Stimulated activated CD8-positive, alpha-beta memory T cell treated with anti-CD3 and anti-CD28 coated beads, Interleukin-15, amount 100 ng/mL, for 48 hours (primary cell): ENCODE measurements at regions not wholly inside any gene's neighbourhood (a gene's known extent, or its start where the extent isn't known, plus 50 kb on each side); places are given as distances from the start of the nearest gene placed in this dataset.

Source experiments
- DNase-seq, 2 donors: peaks; one replicate each; pipeline ENCODE4 v3.0.0-alpha.2; 2020; ENCODE audit warnings: low read depth in 2 of 2

GRCh38 chr5:173831196-173831914, 56.8 kb upstream of the CPEB4 start:
- no peak for DNase-seq

- DNase-seq, result no peak
Observed at GRCh38 chr5:173832386-173832785, 55.8 kb upstream of the CPEB4 start.

- DNase-seq, result no peak
Observed at GRCh38 chr5:173833196-173833985, 54.8 kb upstream of the CPEB4 start.

DNA sequence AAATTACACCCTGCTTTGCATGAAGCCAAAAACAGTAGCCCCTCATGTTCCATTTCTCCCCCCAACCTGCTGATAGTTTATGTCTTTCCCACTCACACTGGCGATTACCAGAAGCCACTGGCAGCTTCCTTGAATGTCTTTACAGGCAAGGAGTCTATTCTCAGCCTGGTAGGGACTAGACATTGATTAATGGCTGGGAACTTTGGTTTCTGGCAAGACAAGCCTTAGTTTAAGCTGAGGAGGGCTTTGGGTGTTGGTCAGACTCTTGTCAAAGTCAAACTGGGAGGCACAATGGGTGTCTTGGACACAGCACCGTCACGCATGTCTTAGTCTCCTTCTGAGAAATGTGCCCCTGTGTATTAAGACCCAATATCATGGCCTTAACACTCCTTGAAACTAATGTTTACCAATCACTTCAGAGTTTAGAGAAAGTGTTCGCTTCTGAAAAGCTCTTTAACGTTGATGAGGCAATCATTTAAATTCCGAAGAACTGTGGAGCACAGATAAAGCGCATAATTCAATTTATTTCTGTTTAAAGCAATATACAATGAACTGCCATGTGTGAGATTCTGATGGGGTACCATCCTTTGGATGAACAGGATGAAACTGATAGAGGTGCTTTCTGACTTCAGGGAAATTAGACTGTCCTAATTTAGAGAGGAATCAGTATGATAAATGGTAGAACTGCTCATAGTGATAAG, 53.9 kb upstream of the CPEB4 start:
- DNase-seq, result no peak

DNA sequence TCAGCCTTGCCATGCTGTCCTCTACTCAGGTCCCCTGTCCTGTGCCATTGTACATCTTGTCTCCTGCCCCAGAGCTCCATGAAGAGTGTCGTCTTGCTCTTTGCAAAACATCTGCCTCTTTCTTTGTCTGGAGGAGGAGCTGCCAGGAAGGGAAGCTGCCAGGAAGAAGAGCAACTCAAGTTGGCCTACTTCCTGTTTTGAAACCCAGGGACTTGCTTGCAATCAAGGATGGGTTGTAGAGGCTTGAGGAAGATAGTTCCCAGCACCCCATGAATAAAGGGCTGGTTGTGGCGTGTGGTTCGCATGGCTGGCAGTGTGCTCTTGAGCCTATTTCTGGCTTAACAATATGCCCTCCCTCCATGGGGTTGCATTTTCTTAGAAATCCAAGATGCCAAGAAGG, 53.0 kb upstream of the CPEB4 start:
- no peak for DNase-seq

- DNase-seq, result no peak
Observed at GRCh38 chr5:173835661-173836060, 52.5 kb upstream of the CPEB4 start.

GRCh38 chr5:173837654-173838053, 50.5 kb upstream of the CPEB4 start:
- DNase-seq, result no peak
